ENCODE measurements at regions not wholly inside any gene's neighbourhood (a gene's known extent, or its start where the extent isn't known, plus 50 kb on each side); places are given as distances from the start of the nearest gene placed in this dataset.

DNA sequence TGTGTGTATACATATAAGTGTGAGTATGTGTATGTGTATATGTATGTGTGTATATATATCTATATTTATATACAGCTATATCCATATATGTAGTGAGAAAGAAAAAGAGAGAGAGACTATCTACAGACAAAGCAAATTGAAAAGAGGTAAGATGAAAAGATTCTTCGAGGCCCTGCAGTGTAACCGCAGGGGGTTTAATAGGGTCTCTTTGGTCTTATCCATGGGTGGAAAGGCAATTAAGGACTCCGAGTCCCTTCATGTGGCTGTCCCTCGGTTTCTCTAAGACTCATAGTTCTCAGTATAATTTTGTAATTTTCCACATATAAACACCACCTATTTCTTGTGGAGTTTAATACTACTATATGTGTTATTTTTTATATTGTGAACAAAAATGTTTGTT lies 50.6 kb upstream of the JAZF1 start:
- H3K36me3 ChIP-seq: no peaks in the 10 kb centered on the region
- no peak for DNase-seq
- H3K9me3 ChIP-seq: no peaks in the 10 kb centered on the region
- H3K4me3 ChIP-seq: no peak overlapping the region
- H3K27me3 ChIP-seq: no peaks in the 10 kb centered on the region

GRCh38 chr7:28236560-28236959 lies 56.0 kb upstream of the JAZF1 start:
- H3K36me3 ChIP-seq: no peaks in the 10 kb centered on the region
- DNase-seq: no peak
- no peaks in the 10 kb centered on the region for H3K9me3 ChIP-seq
- no peak overlapping the region for H3K4me3 ChIP-seq
- no peaks in the 10 kb centered on the region for H3K27me3 ChIP-seq

GRCh38 chr7:28237363-28237762 lies 56.8 kb upstream of the JAZF1 start:
- H3K4me3 ChIP-seq: no peak overlapping the region
- DNase-seq: no peak
- H3K36me3 ChIP-seq: no peaks in the 10 kb centered on the region
- no peaks in the 10 kb centered on the region for H3K27me3 ChIP-seq
- H3K9me3 ChIP-seq: no peaks in the 10 kb centered on the region

DNA sequence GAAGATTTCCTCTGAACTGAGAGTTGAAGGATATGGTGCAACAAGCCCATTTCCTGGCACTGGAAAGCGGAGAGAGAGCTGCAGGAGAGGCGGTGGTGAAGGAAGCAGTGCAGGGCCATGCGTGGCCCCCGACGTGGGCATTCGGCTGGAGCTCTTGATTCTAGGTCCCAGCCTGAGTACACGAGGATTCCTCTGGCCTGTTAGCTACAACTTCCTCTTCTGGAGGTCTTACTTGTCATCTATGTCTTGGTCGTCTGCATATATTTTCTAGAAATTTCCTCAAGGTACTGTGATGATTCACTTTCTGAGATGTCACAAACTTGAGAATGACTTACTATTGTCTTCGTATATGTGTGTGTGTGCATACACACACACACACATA lies 59.2 kb upstream of the JAZF1 start:
- H3K27me3 ChIP-seq: no peaks in the 10 kb centered on the region
- no peaks in the 10 kb centered on the region for H3K36me3 ChIP-seq
- H3K4me3 ChIP-seq: no peak overlapping the region
- no peak for DNase-seq
- H3K9me3 ChIP-seq: no peaks in the 10 kb centered on the region

DNA sequence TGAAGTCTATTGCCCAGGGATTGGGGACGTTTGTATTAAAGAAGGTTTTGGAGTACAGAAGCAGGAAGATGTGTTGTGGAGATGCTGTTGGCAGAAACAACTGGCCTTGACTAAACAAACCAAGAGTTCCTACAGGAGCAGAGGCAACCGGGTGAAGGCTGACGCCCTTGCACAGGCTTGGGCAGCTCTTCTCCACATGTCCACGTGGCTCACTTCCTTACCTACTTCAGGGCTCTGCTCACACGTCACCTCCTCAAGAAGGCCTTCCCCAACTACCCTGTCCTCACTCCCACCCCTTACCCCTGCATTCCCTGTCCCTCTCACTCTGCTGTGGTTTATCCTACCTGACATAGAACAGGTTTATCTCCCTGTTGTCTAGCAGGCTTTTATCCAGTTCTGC lies 59.9 kb upstream of the JAZF1 start:
- no peak overlapping the region for H3K4me3 ChIP-seq
- no peaks in the 10 kb centered on the region for H3K27me3 ChIP-seq
- DNase-seq: no peak
- no peaks in the 10 kb centered on the region for H3K9me3 ChIP-seq
- no peaks in the 10 kb centered on the region for H3K36me3 ChIP-seq

- Histone ChIP-seq H3K9me3 (no peaks in the 10 kb centered on the region), H3K4me3 (no peak overlapping the region), H3K27me3 (no peaks in the 10 kb centered on the region), H3K36me3 (no peaks in the 10 kb centered on the region)
- DNase-seq: no peak
Observed at GRCh38 chr7:28243861-28244260, 63.3 kb upstream of the JAZF1 start.

- H3K27me3 ChIP-seq: no peaks in the 10 kb centered on the region
- no peaks in the 10 kb centered on the region for H3K36me3 ChIP-seq
- no peak for DNase-seq
- no peaks in the 10 kb centered on the region for H3K9me3 ChIP-seq
- no peak overlapping the region for H3K4me3 ChIP-seq
Observed at GRCh38 chr7:28245123-28245878, 64.7 kb upstream of the JAZF1 start.

DNA sequence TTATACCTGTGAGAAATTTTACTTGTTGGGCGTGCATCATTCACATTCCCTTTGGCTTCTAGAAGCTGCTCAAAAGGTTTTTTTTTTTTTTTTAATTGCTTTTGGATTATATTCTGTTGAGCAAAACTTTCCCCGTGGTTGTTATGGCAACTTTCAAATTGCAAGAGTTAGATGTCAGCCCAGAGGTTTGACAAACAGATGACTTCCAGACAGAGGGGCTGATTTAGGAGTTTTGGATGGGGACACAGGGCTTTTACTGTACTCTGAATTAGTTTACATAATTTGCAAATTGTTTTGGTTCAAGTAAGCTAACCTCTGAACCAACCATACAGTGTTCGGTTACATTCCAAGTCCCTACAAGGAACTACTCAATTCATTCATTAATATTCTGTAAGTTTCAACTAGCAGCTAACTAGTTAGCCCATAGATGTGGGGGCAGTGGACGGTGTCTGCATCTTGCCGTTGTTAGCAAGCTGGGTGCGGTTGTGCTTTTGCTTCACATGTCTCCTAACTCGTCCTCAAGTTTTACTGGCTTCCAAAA lies 66.4 kb upstream of the JAZF1 start:
- H3K9me3 ChIP-seq: no peaks in the 10 kb centered on the region
- no peaks in the 10 kb centered on the region for H3K36me3 ChIP-seq
- no peak for DNase-seq
- H3K4me3 ChIP-seq: no peak overlapping the region
- H3K27me3 ChIP-seq: no peaks in the 10 kb centered on the region

DNA sequence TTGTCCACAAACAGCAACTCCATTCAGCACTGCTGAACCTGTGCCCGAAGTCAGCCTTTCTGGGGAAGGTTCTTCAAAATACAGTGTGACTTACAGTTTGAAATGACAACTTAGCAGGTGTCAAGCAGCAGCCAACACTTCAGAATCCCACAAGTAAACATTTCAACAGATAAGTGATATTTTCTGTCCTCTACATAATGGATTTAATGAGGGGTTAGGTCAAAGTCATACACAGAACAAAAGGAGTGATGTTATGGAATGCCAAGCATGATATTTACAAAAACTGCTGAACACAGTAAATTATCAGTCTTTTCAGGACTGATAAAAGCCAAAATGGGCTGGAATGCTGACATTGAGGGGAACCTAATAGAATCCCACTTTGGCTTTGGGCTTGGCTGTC lies 77.6 kb upstream of the JAZF1 start:
- no peaks in the 10 kb centered on the region for H3K9me3 ChIP-seq
- no peaks in the 10 kb centered on the region for H3K36me3 ChIP-seq
- no peak for DNase-seq
- no peak overlapping the region for H3K4me3 ChIP-seq
- no peaks in the 10 kb centered on the region; the same call in 1 of the 2 replicates for H3K27me3 ChIP-seq

GRCh38 chr7:28260969-28261368 lies 80.4 kb upstream of the JAZF1 start:
- Histone ChIP-seq H3K9me3 (no peaks in the 10 kb centered on the region), H3K4me3 (no peak overlapping the region), H3K27me3 (no peaks in the 10 kb centered on the region; the same call in 1 of the 2 replicates), H3K36me3 (no peaks in the 10 kb centered on the region)
- DNase-seq: no peak

GRCh38 chr7:28263622-28264271 lies 83.2 kb upstream of the JAZF1 start:
- Histone ChIP-seq H3K9me3 (no peaks in the 10 kb centered on the region), H3K27me3 (no peaks in the 10 kb centered on the region), H3K4me3 (no peak overlapping the region), H3K36me3 (no peaks in the 10 kb centered on the region)
- DNase-seq: no peak

DNA sequence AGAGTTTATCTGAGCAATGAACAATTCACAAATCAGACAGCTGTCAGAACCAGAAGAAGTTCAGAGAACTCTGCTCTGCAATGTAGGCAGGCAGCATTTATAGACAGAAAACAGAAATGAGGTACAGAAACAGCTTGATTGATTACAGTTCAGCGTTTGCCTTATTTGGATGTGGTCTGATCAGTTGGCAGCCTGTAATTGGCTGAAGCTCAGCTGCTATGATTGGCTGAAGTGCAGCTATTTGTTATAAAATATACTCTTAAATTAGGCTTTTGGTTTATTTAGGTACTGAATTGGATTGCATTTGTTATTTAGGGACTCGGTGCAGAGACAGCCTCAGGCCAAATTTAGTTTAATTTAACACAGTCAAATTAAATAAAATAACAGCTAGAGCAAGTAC lies 85.8 kb upstream of the JAZF1 start:
- H3K27me3 ChIP-seq: no peaks in the 10 kb centered on the region
- no peak for DNase-seq
- no peaks in the 10 kb centered on the region for H3K9me3 ChIP-seq
- H3K36me3 ChIP-seq: no peaks in the 10 kb centered on the region
- H3K4me3 ChIP-seq: no peak overlapping the region

DNA sequence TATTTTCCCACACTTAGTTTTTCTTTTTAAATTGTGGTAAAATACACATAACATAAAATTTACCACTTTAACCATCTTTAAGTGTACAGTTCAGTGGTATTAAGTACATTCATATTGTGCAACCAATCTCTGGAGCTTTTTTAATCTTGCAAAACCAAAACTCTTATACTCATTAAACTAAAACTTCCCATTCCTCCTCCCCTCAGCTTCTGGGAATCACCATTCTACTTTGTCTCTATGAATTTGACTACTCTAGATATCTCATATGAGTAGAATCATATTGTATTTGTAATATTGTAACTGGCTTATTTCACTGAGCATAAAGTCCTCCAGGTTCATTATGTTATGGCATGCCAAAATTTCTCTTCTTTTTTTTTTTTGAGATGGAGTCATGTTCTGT lies 86.4 kb upstream of the JAZF1 start:
- Histone ChIP-seq H3K27me3 (no peaks in the 10 kb centered on the region), H3K9me3 (no peaks in the 10 kb centered on the region), H3K4me3 (no peak overlapping the region), H3K36me3 (no peaks in the 10 kb centered on the region)
- DNase-seq: no peak

DNA sequence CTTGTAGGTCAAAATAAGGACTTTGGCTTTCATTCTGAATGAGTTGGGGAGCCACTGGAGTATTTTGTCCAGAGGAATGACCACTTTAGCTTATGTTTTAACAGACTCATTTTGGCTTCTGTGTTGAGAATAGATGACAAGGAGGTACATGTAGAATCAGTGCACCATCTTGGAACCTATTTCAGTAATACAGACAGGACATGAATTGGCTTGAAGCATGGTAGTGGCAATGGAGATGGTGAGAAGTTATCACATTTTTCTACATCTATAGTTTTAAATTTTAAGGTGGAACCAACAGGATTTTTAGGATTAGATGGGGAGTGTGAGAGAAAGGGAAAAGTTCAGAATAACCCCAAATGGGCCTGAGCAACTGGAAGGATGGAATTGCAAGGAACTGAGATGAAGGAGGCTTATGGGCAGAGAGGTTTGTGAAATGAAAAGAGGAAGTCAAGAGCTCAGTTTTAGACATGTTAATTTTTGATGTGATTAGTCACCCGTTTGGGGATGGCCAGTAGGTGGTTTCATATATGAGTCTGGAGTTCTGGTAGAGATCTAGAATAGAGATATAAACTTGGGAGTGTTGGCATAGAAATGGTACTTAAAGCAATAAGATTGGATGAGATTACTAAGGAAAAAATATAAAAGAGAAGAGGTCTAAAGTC lies 89.2 kb upstream of the JAZF1 start:
- no peaks in the 10 kb centered on the region for H3K9me3 ChIP-seq
- no peak for DNase-seq
- no peaks in the 10 kb centered on the region for H3K27me3 ChIP-seq
- H3K4me3 ChIP-seq: no peak overlapping the region
- no peaks in the 10 kb centered on the region for H3K36me3 ChIP-seq

DNA sequence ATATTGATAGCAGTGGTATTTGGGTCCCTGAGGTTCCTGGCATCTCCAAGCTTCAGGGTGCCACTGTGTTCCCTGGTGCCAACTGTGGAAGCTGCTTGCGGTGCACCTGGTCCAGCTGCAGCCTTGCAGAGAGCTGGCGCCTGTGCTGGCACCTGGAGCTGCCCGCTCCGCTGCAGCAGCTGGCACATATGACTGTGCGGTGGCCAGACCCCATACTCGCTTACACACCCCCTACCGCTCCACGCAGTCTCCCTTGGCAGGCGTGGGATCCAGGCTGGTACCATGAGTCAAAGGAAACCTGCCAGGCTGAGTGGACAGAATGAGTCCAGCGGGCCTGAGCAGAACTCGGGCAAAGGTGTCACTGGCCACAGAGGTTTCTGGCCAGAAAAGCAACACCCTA lies 89.9 kb upstream of the JAZF1 start:
- H3K36me3 ChIP-seq: no peaks in the 10 kb centered on the region
- H3K9me3 ChIP-seq: no peaks in the 10 kb centered on the region
- no peak for DNase-seq
- no peaks in the 10 kb centered on the region for H3K27me3 ChIP-seq
- no peak overlapping the region for H3K4me3 ChIP-seq

DNA sequence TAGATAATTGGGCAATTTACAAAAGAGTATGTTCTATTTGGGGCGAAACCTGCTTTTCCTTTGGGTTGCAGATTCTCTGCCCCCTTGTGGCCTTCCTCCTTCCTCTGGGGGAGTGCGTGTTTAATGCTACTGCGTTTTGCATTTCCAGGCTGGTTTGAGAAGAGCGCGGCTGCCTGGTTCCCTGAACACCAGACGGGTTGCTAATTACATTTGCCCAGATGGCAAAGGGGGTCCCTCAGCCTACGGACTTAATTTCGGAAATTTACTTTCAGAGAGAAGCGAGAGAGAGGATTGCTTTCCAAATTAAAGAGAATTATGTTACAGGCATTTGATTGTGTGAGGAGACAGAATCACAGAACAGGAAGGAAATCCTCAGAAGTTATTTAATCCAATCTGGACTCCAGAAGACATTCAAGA lies 91.9 kb upstream of the JAZF1 start:
- DNase-seq: peak; percentile 46
- H3K4me3 ChIP-seq: no peak overlapping the region

GRCh38 chr7:28276298-28276697 lies 95.7 kb upstream of the JAZF1 start:
- H3K27me3 ChIP-seq: no peaks in the 10 kb centered on the region
- H3K4me3 ChIP-seq: no peak overlapping the region
- H3K9me3 ChIP-seq: no peaks in the 10 kb centered on the region
- no peak for DNase-seq
- no peaks in the 10 kb centered on the region for H3K36me3 ChIP-seq

More for the DNA sequence above, 91.9 kb upstream of the JAZF1 start:
- H3K36me3 ChIP-seq: no peaks in the 10 kb centered on the region
- no peaks in the 10 kb centered on the region for H3K9me3 ChIP-seq
- H3K27me3 ChIP-seq: no peaks in the 10 kb centered on the region
